ENCODE measurements at regions not wholly inside any gene's neighbourhood (a gene's known extent, or its start where the extent isn't known, plus 50 kb on each side); places are given as distances from the start of the nearest gene placed in this dataset.

DNA sequence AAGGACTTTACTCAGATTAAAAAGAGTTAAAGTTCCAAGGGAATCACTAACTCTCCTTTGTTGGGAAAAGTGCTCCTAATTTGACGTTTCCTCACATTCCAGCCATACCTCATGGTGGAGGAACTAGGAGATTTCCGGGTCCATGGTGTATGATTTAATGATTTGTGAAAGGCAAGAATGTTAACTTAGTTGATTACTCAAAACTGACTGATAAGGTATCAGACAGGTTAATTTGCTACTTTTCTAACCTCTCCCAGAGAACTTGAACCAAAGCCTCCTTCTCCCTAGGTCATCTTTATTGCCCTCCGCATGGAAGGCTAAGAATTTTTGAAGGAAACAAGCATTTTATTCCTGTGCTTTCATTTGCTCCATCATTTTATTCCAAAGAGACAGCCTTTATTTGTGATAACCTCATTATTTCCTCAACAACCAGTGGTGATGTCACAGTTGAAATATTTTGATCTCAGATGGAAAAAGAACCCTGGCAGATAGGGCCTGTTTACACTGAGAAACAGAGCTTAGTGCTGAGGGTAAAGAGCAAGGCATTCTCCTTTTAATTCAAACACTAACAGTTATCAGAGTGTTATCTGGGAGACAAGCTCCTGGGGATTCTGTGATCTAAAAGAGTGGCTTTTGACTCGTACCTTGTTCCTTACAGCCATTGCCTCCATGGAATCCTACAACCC lies 57.4 kb upstream of the BMP2 start:
- no peak for TF ChIP-seq TCF7L2 (IDR thresholded peaks at IDR 0.05; ENCODE audit: low read depth, low read length)
- TF ChIP-seq, protein P1, sequence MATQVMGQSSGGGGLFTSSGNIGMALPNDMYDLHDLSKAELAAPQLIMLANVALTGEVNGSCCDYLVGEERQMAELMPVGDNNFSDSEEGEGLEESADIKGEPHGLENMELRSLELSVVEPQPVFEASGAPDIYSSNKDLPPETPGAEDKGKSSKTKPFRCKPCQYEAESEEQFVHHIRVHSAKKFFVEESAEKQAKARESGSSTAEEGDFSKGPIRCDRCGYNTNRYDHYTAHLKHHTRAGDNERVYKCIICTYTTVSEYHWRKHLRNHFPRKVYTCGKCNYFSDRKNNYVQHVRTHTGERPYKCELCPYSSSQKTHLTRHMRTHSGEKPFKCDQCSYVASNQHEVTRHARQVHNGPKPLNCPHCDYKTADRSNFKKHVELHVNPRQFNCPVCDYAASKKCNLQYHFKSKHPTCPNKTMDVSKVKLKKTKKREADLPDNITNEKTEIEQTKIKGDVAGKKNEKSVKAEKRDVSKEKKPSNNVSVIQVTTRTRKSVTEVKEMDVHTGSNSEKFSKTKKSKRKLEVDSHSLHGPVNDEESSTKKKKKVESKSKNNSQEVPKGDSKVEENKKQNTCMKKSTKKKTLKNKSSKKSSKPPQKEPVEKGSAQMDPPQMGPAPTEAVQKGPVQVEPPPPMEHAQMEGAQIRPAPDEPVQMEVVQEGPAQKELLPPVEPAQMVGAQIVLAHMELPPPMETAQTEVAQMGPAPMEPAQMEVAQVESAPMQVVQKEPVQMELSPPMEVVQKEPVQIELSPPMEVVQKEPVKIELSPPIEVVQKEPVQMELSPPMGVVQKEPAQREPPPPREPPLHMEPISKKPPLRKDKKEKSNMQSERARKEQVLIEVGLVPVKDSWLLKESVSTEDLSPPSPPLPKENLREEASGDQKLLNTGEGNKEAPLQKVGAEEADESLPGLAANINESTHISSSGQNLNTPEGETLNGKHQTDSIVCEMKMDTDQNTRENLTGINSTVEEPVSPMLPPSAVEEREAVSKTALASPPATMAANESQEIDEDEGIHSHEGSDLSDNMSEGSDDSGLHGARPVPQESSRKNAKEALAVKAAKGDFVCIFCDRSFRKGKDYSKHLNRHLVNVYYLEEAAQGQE (IDR thresholded peaks at IDR 0.05; ENCODE audit: insufficient read depth in 1 of 2, low read depth in 2 of 2, low read length in 1 of 2) = no peak
